ENCODE measurements at regions not wholly inside any gene's neighbourhood (a gene's known extent, or its start where the extent isn't known, plus 50 kb on each side); places are given as distances from the start of the nearest gene placed in this dataset.

DNA sequence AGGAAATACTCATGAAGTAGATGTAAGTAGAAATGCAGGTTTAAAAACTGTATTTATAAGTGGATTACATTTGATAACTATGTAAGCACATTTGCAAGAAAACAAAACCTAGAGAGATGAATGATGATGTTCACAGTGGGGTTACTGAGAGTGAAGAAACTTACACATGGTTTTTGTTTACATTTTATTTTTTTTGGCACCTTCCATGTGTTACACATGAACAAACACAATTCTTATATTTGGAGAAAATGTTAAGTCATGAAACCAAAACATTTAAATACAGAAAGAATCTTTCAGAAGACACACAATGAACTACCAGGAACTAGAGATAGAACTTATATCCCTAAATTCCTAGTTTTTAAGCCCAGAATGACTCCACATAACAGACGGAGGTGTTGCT, 51.5 kb upstream of the SPATA31E1 start:
- Histone ChIP-seq H3K9me3 (replicated peaks; ENCODE audit: control insufficient read depth, insufficient read depth, low read depth, low read length) (no peaks in the 10 kb centered on the region), H2AFZ (ENCODE audit: low read depth, low read length) (no peak overlapping the region), H3K9me1 (ENCODE audit: control insufficient read depth, insufficient read depth, low read length) (no peaks in the 10 kb centered on the region), H3K4me2 (ENCODE audit: insufficient read depth, low read length) (no peak overlapping the region), H3K36me3 (ENCODE audit: control insufficient read depth, insufficient read depth, low read length) (no peaks in the 10 kb centered on the region), H3K27me3 (ENCODE audit: control insufficient read depth in 2 of 2, insufficient read depth in 2 of 2, low read length in 2 of 2) (peaks cover 5 to 34% of the 10 kb centered on the region in 2 experiments; a peak in 4 of 5 replicates), H3K9ac (ENCODE audit: insufficient read depth in 1 of 2, low read depth in 2 of 2, low read length in 2 of 2) (no peak overlapping the region), H3K27ac (ENCODE audit: extremely low read depth, low read depth, low read length) (no peak overlapping the region), H3K79me2 (ENCODE audit: control insufficient read depth, insufficient read depth, low read length) (no peaks in the 10 kb centered on the region), H3K4me3 (no peak overlapping the region), H4K20me1 (replicated peaks; ENCODE audit: control insufficient read depth, insufficient read depth, low read length) (no peaks in the 10 kb centered on the region; the same call in 1 of the 2 replicates), H3K4me1 (replicated peaks in 1 of 2; ENCODE audit: control insufficient read depth in 2 of 2, insufficient read depth in 2 of 2, low read length in 2 of 2) (no peaks in the 10 kb centered on the region; a peak in 1 of 5 replicates)
- intact Hi-C loops (cut with micrococcal nuclease) (no loop called here), in situ Hi-C loops (cut with MboI) (no loop called here)
- FAIRE-seq (no peak), ATAC-seq (no peak), DNase-seq (ENCODE audit: extremely low read depth in 1 of 4, low spot score in 3 of 4) (no peak)
- BruUV-seq (replicated peaks): no TSS peak
- ChIA-PET CTCF (ENCODE audit: low intra/inter-chr PET ratio) (no interaction called here), POLR2A (no interaction called here)
- 0% methylated on average over 1 of the region's 1 CpG for WGBS (ENCODE audit: insufficient coverage, low coverage, missing lambda C conversion rate)
- TF ChIP-seq ZNF232 (CRISPR knock-in tag; IDR thresholded peaks at IDR 0.05) (no peak), ZNF274 (IDR thresholded peaks at IDR 0.05; ENCODE audit: borderline replicate concordance, low read depth, low read length) (no peak), SMARCA4 (IDR thresholded peaks at IDR 0.05) (no peak), ZNF384 (IDR thresholded peaks at IDR 0.05; ENCODE audit: low read depth, low read length) (no peak), TFAP4 (CRISPR knock-in tag; IDR thresholded peaks at IDR 0.05; ENCODE audit: borderline replicate concordance) (no peak), HNRNPLL (IDR thresholded peaks at IDR 0.05; ENCODE audit: low read depth, low read length, poor library complexity, severe bottlenecking) (no peak), MEIS2 (IDR thresholded peaks at IDR 0.05; ENCODE audit: partially characterized antibody) (no peak), ZNF830 (CRISPR knock-in tag; IDR thresholded peaks at IDR 0.05) (no peak), CREB5 (CRISPR knock-in tag; IDR thresholded peaks at IDR 0.05) (no peak), ZNF449 (CRISPR knock-in tag; IDR thresholded peaks at IDR 0.05) (no peak), STAT6 (CRISPR knock-in tag; IDR thresholded peaks at IDR 0.05) (no peak)
- TF ChIP-seq, protein P1, sequence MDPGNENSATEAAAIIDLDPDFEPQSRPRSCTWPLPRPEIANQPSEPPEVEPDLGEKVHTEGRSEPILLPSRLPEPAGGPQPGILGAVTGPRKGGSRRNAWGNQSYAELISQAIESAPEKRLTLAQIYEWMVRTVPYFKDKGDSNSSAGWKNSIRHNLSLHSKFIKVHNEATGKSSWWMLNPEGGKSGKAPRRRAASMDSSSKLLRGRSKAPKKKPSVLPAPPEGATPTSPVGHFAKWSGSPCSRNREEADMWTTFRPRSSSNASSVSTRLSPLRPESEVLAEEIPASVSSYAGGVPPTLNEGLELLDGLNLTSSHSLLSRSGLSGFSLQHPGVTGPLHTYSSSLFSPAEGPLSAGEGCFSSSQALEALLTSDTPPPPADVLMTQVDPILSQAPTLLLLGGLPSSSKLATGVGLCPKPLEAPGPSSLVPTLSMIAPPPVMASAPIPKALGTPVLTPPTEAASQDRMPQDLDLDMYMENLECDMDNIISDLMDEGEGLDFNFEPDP (CRISPR knock-in tag; IDR thresholded peaks at IDR 0.05): no peak
